HG03095 (cell line): ENCODE measurements at regions not wholly inside any gene's neighbourhood (a gene's known extent, or its start where the extent isn't known, plus 50 kb on each side); places are given as distances from the start of the nearest gene placed in this dataset.
"Not testable (repeated sequence)": the region's sequence is repeated elsewhere in the genome, so short reads cannot be mapped to it uniquely, and the experiment has no call there.

Experiments
- ATAC-seq: cut with Tn5 transposase; IDR thresholded peaks from one replicate; pipeline ENCODE4 v1.9.1; 2021; ENCODE audit warnings: moderate library complexity; ENCODE audit not compliant: unreplicated experiment

DNA sequence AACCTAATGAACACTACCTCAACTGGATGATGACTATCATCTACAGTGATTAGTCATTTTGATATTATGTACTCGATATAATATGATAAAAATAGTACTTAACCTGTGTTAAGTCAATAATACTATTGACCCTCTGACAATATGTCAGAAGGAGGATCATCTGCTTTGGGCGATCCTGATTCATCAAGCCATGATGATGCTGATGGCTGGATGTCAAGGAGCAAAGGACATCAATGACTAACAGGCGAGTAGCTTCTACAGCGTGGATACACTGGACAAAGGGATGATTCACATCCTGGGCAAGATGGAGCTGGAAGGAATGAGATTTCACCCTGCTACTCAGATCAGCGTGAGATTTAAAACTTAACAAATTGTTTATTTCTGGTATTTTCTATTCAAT lies 94.4 kb upstream of the SKAP2 start:
- ATAC-seq = no peak

DNA sequence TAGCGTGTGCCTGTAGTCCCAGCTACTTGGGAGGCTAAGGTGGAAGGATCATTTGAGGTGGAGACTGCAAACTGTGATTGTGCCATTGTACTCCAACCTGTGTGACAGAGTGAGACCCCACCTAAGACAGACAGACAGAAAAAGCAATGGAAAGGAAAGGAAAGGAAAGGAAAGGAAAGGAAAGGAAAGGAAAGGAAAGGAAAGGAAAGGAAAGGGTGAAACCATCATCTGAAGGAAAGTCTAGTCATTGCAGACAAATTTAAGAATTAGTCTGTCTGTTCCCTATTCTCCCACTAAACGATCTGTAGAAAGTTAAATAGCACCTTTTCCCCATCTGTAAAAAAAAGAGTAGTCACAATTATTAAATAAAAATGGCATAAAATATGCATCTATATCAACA lies 91.1 kb upstream of the SKAP2 start:
- no peak for ATAC-seq

DNA sequence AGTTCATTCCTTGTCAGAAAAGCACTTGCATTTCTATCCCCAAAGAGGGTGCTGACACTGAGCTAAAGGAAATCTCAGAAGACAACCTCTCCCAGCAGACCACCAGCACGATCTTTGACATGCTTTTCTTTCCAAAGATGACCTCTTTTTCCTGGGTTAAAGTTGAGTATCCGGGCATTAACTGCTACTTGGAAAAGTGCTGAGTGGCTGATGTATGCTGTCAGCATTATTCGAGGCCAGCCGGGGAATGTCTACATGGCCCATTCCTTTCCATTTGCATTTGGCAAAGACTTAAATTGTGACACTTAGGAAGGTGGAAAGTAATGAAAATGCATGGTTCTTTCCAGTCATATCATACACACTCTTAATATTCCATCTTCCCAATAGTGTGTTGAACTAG lies 90.6 kb upstream of the SKAP2 start:
- ATAC-seq = no peak

DNA sequence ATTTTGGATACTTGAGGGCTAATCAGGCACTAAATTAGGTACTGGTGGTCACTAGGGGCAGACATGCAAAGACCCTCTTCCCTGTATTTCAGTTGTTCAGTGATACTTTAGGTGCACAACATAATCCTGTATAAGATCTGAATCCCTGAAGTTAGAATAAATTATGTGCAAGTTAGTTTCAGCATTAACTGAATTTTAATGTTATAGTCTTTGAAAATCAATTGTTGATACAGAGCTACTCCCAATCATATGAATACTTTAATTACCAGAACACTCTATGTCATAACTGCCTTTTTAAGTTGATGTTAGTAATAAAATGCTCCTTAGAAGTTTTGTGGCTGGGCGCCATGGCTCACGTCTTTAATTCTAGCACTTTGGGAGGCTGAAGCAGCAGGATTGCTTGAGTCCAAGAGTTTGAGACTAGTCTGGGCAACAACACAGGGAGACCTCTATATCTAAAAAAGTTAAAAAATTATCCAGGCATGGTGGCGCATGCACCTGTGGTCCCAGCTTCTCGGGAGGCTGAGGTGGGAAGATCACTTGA lies 87.1 kb upstream of the SKAP2 start:
- no peak for ATAC-seq

DNA sequence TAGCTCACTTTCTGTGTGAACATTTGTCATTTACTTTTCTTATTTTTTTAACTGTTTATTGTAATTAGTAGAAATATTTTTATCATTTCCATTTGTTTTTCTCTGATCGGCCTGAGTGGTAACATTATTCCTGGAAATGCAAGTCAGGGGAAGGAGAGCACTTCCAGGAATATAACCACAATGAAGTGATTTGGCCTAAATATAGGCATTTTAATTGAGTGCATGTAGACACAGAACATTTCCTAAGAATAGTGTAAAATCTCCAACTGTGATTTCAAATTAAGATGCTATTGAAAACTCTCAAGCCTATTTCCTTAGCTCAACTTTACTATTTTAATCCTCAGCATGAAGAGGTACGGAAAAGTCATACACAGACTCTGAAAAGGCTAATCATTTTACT lies 86.5 kb upstream of the SKAP2 start:
- ATAC-seq = no peak

DNA sequence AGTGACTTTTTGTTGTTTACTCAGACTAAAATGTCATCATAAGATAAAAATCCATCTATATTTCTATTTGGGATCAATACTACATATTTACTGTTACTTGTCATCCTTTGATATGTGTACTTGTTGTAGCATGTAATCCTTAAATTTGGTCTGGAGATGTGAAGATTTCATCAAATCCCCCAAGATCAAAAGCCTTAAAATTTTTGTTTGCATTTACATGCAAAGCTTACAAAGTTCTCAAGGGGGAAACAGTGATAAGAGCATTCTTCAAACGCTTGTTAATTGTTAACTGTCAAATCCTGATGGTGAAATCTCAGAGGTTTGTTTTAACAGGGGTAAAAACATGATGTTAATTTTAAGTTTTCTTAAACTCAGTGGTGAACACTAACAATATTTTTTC lies 84.9 kb upstream of the SKAP2 start:
- no peak for ATAC-seq

DNA sequence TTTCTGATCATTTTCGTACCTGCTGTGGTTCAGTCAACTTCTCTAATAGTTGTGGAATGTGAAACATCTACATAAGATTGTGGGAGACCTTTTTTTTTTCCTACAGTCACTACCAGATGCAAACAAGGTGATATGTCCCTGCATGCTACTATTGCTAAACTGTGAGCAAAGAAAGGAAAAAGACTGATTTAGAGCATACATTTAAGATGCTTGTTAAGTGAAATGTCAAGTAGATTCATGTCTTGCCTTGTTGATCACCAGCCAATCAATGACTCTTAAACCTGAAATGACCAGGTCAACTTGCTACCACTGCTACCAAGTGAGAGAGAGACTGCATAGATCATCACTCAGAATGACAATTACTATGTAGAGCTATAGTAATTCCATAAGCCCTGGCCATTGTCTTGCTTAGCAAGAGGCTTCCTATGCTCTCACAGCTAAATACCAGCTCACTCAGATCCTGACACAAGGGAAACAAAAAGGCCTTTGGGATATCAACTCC lies 84.3 kb upstream of the SKAP2 start:
- ATAC-seq = no peak

DNA sequence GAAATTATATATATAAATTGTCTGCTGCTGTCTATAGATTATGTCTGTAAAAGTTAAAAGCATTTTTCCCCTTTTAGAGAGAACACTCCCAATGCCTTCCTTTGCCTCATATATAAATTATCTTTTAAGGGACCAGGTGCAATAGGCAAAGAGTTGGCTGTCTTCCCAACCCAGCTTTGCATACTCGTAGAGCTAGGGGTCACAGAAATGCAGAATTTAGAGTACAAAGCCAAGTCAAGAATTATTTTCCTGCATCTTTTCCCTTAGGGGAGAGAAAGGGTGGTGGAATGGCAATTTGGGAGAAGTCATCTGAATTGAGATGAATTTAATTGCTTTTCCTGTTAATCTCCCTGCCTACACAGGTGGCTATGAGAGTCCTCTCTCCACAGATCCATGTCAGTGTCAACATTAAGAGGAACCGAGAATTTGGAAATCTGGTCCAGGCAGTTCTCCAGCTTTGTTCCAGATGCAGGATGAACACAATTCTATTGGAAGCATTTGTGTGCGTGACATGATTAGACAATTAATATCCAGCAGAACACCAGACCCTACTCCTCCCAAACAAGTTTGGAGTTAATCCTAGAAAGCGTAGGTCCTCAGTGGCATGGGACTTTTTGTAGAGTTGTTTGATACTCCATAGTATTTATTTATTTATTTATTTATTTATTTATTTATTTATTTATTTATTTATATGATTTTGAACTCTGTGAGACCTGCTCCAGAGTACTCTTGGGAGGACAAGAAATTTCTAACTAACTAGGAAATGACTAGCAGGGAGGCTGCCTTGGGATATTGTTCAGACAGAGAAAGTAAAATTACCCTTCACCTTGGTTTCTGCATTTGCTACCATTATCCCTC lies 80.3 kb upstream of the SKAP2 start:
- ATAC-seq = no peak

DNA sequence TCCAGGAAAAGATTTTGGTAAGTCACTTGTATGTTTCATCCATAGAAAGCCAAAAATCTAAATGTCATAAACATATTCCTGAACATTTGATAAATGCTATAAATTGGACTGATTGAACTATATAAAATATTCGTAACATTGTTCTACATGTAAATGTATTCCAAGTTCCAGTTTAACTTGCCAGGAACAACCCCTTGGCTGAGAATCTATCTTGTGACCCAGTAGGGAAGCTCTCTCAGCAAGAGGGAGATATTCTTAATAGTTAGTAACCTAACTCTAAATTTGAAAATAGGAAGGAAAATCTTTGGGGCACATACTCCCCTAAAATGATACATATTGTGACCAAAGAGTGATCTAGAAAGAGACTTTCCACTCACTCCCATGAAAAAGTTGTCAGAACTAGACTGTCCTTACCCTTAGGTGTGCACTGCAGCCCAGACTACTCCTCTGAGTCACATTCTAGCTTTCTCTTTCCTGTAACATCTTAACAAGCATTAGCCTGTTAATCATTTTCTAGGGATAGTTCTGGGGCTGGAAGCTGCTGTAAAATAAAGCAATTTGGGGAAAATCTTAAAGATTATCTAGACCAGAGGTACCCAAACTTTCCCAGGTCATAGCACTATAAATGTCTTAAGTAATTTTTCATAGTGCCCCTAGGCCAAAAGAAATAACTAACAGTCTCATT lies 73.7 kb upstream of the SKAP2 start:
- ATAC-seq = no peak

DNA sequence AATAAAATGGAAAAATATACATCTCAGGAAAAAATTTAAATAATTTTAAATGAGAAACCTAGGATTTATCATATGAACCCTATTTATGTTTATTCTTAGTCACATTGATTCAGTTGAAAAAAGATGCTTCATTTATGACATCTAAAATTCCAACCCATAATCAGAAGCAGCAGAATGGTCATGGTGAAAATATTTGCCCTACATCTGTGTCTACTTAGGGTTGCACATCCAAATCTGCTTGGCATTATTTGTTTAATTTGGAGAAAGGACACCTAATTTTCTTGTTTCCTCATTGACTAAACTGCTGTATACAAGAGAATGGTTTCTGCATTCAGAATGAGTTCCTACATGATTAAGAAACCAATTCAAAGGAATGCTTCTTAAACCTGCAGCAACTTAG lies 72.9 kb upstream of the SKAP2 start:
- ATAC-seq = no peak

DNA sequence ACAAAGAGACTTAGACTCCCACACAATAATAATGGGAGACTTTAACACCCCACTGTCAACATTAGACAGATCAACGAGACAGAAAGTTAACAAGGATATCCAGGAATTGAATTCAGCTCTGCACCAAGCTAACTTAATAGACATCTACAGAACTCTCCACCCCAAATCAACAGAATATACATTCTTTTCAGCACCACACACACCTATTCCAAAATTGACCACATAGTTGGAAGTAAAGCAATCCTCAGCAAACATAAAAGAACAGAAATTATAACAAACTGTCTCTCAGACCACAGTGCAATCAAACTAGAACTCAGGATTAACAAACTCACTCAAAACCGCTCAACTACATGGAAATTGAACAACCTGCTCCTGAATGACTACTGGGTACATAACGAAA lies 68.2 kb upstream of the SKAP2 start:
- not testable (repeated sequence) for ATAC-seq

DNA sequence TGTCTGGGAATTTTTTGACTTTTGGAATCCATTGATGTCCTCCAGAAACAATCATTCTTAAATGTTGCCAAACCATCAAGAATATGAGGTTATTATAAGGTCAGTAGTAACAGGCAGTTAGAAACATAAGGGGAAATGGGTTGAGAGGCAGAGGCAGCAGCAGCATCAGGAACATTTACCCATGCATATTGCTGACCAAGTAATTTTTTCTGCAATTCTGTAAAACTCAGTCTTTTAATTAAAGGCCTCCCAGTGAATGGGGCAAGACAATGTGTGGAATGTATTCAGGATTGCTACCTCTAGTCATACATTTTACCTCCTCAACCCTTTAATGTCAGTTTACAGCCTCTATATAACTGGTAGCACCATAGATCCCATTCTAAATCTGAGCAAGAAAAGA lies 66.5 kb upstream of the SKAP2 start:
- ATAC-seq = no peak

DNA sequence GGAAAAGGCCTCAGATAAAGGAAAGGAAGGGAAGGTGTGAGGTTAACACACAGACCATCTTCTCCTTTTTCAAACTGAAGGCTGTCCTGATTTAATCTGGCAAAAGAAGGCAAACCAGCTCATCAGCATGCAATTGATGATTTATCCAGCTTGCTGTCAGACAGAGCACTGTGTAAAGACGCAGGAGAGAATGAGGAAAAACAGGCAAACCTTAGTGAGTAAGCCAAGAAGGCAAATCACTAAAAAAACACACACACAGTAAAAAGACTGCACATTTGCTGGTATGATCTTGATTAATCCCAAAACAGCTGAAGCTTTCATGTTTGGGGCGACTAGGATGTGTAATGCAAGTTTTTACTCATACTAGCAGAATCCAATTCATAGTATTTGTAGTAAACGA lies 65.8 kb upstream of the SKAP2 start:
- ATAC-seq = no peak

DNA sequence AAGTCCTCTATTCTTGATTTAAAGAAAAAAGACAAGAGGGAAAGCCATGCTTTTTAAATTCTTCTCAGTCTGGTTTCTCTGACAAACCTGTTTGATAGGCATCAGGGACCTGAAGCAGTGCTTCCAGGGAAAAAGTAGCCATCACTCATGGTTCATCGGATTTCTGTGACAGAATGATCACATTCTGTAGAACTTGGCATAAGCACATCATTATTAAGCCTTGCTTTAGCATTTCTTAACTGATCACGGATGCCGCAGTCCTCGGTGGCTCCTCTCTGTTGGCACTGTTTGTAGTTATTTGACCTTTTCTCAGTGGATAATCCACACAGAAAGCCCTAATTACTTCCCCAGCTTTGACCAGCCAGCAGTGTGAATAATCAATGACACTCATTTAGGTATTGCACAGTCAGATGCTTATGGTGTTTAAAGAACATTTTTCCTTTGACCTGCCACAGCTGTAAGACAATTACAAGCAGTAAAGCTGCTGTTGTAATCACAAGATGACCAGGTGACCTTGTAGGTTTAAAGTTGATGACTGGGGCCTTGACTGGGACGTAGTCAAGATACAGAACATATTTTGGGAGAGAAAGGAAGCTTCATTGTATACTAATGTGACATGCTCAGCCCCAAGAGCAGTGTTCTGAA lies 64.4 kb upstream of the SKAP2 start:
- ATAC-seq = no peak

DNA sequence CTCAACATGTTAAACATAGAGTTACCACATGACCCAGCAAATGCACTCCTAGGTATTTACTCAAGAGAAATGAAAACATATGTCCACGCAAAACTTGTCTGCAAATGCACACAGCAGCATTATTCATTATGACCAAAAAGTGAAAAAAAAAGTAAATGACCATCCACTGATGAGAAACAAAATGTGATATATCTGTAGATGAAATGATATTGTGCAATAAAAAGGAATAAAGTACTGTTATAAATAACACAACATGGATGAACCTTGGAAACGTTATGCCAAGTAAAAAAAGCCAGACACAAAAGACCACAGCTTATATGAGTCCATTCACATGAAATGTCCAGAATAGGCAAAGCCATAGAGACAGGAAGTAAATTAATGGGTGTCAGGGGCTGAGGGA lies 61.4 kb upstream of the SKAP2 start:
- ATAC-seq = no peak

DNA sequence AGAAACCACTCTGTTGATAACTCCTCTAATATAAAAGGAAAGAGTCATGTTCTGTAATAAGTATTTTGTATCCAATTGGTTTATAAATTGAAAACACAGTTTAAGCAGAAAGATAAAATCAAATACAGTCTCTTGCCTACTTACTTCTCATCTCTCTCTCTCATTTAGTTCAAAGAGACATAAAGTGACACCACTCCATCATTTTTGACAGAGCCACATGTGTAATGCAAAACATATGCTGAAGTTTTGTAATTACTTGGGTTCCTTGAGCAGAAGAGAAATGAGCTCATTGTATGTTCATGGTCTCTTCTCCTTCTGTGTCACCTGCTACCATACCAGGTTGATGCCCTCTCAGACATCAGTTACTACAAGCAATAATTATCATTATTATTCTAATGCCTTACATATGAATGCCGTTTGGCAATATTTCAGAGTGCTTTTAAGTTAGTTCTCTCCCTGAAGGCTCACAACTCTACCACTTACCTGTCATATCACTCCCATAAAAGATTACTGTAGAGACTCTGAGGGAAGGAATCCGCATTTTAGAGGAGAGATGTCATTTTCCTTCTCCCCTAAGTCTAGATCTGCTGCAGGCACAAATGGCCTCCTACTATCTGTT lies 59.9 kb upstream of the SKAP2 start:
- ATAC-seq = no peak

DNA sequence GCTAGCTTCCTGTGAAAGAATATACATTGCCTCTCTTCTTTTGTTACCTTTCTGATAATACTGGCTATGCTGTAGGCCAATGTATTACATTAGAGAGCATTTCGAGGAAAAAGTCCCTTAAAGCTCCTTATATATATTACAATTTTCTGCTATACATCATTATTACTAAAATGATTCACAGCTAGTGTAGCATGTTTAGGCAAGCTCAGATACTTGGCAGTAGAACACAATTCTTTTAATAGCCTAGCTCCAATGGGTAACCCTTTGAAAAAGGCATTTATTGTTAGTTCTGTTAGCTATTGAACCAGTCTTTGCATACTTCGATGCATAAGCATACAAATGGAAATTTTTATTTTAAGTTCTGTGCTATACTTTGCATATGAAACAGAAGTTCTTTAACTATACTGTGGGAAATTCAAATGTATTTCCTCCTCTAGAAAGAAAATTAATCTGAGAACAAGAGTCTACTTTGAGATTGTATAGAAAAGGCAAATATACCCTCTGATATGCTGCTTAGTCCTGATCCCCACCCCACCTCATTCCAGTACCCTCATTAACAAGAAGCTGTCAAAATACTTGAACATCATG lies 55.6 kb upstream of the SKAP2 start:
- no peak for ATAC-seq

DNA sequence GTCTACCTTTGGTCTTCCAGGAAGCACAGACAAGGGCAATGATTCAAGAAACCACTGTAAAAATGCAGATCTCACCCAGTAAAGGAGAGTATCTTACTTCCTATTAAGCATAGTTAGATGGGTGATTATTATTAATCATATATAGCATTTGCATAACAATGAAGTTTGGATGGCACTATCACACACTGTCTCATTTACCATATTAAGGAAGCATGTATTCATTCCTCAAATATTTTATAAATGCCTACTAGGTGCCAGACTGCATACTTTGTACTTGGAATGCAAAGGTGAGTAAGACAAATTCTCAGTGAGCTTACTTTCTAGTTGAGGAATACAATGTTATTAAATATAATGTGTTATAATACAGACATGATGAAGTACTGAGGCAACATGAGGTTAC lies 53.9 kb upstream of the SKAP2 start:
- ATAC-seq = no peak

DNA sequence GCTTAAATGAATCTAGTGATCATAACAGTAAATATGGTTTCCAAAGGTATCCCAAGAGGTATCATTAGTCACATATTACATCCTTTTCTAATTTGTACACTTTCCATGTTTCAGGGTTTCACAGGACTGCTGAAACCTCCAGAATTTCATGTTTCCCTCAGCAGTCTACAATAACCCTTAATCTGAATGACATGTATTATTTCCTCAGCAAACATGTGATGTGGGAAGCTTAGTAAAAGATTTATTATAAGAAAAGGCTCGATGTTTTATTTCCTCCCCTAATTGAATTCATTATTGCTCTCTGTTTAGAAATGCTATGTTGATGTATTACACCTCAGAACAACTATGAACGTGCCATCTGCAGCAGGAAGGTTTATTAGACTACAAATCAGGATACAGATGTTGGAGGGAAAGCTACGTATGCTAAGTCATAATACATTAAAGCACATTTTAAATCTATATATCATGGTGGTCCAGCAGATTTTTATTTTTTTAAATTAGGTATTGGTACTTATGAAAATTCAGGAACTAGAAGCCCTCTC lies 52.5 kb upstream of the SKAP2 start:
- no peak for ATAC-seq

DNA sequence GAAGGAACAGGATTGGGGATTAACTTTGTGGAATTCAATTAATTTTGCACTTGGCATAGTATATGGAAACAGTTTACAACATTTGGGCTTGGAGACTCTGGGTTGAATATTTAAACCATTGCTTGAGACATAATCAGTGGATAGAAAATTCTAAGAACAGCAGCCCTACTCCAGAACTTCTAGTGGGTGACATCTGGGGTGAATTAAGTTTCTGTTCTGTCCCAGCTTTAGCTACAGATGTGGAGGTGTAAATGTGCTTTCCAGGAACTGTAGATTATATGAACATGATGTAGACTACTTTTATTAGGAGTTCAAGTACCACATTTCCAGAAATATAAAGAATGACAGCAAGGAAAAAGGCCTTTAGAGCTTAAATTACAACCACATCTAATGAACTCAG lies 51.9 kb upstream of the SKAP2 start:
- ATAC-seq = no peak
